HG02623 (cell line): ENCODE measurements at regions not wholly inside any gene's neighbourhood (a gene's known extent, or its start where the extent isn't known, plus 50 kb on each side); places are given as distances from the start of the nearest gene placed in this dataset.
"Not testable (repeated sequence)": the region's sequence is repeated elsewhere in the genome, so short reads cannot be mapped to it uniquely, and the experiment has no call there.

ENCODE experiments used
- ATAC-seq: cut with Tn5 transposase; IDR thresholded peaks from one replicate; pipeline ENCODE4 v1.9.1; 2021; ENCODE audit warnings: moderate library complexity; ENCODE audit not compliant: unreplicated experiment

- ATAC-seq = not testable (repeated sequence)
Observed at GRCh38 chr4:126201251-126202138, 886.7 kb downstream of the FAT4 start.

DNA sequence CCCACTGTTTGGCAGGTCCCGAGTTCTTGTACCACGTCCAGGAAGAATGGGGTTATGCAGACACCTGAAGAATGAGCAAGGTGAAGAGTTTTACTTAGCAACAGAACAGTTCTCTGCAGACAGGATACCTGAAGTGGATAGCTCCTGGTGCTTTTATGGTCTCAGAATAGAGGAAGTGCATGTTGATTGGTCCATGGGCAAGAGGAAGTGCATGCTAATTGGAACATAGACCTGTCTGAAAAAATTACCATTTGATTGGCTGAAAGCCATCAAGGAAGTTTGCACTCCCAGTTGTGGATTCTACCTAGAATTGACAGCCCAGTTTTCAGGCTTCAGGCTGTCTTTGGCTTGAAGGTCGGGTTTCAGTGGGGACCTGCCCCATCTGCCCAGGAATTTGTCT lies 887.5 kb downstream of the FAT4 start:
- no peak for ATAC-seq

GRCh38 chr4:126207910-126208309 lies 893.2 kb downstream of the FAT4 start:
- ATAC-seq = no peak

DNA sequence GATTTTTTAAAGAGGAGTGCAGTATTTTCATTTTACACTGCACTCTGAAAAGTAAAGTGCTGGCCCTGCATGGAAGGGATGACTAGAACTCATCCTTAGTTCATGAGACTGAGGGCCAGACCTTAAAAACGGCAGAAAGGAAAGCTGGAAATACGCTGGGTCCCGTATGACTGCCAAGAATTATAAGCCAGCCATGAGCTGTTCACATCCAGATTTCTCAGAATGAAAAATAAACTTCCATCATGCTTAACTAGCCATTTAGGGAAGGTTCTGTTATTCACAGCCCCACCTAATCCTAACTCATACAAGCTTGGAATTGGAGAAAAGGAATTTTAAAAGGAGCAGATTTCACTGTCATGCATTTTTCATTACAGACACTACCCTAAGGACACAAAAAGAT lies 894.4 kb downstream of the FAT4 start:
- no peak for ATAC-seq

GRCh38 chr4:126213996-126214395 lies 899.2 kb downstream of the FAT4 start:
- ATAC-seq = no peak

- ATAC-seq = no peak
Observed at GRCh38 chr4:126215759-126216158, 901.0 kb downstream of the FAT4 start.

- ATAC-seq = no peak
Observed at GRCh38 chr4:126216611-126217010, 901.9 kb downstream of the FAT4 start.

GRCh38 chr4:126221282-126221681 lies 906.5 kb downstream of the FAT4 start:
- no peak for ATAC-seq

DNA sequence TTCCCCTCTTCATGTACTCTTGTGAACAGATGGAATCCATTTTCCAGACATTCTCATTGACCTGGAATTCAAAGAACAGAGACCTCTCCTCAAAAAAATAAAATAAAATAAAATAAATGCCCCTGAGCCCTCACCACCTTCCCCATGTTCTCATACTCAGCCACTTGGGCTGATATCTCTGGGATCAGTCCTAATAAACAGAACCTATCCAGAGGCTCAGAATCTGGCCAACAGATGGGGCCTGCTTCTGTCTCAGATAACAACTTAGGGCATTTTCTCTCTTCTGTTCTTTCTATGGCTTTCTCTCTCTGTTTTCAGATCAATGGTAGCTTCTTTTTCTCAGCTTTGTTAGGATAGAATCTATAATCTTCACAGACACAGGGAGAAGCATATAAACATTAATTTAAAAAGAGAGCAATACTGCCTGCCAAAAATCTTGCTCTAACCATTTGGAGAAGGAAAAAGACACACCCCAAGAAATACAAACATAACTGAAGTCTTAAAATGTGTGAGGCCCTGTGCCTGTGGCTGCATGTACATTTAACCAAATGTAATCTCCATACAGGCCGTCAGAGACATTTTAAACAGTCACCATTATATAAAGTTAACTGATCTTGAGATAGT lies 907.1 kb downstream of the FAT4 start:
- ATAC-seq = no peak

DNA sequence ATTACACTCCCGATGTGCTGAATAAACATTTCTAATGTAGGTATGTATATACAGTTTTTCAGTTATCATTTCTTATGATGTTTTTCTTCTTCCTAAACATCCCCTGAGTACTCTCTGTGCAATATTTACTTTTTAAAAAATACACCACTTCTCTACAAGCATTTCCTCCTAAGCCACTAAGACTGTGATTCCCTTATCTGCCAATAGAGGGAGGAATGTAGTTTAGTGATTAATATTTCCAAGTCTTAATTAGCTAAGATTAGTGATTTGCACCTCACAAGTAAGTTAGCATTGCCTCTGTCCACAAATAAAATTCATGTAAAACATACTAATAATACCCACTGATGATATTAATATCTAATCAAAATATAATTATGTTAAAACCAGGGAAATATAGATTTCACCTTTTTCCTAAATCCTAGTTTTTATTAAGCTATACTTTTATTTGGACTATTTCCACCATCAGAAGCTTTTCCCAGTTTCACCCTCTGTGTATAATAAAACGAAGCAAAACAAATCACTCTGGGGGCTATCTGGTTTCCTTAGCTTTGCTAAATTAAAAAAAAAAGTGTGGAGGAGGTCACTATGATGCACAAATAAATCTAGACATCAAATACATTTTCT lies 909.1 kb downstream of the FAT4 start:
- ATAC-seq = peak; percentile 47

DNA sequence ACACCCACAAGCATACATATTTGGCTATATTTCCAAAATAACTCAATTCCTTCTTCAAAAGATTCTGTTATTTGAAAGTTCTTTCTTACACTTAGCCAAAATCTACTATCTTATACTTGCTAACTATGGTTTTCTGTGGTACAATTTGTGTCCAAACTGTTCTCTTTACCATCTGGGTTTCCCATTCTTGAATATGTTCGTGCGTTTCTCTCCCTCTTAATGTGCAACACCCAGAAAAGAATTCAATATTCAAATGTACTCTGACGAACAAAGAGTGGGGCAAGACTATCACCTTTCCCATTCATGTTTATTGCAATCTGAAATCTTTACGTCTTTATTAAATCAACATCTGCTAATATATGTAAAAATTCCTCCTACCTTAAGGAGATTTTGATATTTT lies 912.7 kb downstream of the FAT4 start:
- no peak for ATAC-seq

DNA sequence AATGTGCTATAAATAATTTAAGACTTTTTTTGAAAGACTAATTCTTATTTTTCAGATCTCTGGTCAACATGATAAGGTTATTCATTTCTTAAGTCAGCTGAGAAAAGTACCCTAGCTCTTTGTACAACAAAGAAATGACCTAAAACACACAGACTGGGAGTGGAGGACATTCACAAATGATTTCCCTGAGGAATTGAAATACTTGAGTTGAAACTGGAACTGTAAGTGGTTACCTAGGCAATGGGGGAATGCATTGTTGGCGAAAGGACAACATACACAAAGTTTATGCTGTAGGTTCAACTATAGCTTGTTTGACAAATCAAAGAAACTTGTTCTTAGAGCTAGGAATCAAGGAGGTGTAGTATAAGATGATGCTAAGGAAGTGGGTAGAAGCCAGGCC lies 915.5 kb downstream of the FAT4 start:
- ATAC-seq = no peak

DNA sequence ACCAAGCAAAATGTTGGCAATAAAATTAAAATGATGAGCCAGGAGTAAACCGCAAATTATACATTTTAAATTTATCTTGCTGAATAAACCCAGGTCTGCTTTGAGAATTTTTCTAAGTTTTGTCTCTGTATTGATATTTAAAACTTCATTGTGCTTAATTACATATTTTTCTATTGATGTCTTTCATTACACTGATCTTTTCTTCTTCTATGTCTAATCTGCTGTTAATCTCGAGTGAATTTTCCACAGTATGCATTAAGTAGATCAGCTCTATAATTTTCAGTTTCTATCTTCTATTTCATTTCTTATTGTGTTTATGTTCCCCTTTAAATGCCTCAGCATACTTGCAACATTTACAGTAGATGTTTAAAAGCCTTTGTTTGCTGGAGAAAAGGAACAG lies 918.7 kb downstream of the FAT4 start:
- no peak for ATAC-seq

GRCh38 chr4:126238013-126238412 lies 923.3 kb downstream of the FAT4 start:
- no peak for ATAC-seq

DNA sequence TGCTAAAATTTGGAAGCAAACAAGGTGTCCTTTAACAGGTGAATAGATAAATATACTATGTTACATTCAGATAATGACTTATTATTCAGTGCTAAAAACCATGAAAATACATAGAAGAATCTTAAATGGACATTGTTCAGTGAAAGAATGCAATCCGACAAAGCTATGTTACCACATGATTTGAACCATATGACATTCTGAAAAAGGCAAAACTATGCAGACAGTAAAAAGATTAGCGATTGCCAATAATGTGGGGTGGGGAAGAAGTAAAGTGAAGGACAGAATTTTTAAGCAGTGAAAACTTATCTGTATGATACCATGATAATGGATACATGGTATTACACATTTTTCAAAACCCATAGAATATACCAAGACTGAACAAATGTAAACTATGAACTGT lies 926.9 kb downstream of the FAT4 start:
- ATAC-seq = no peak

GRCh38 chr4:126242679-126243390 lies 928.1 kb downstream of the FAT4 start:
- no peak for ATAC-seq

- ATAC-seq = no peak
Observed at GRCh38 chr4:126247409-126247808, 932.7 kb downstream of the FAT4 start.

GRCh38 chr4:126250006-126250405 lies 935.3 kb downstream of the FAT4 start:
- ATAC-seq = no peak

- no peak for ATAC-seq
Observed at GRCh38 chr4:126251169-126251568, 936.4 kb downstream of the FAT4 start.

DNA sequence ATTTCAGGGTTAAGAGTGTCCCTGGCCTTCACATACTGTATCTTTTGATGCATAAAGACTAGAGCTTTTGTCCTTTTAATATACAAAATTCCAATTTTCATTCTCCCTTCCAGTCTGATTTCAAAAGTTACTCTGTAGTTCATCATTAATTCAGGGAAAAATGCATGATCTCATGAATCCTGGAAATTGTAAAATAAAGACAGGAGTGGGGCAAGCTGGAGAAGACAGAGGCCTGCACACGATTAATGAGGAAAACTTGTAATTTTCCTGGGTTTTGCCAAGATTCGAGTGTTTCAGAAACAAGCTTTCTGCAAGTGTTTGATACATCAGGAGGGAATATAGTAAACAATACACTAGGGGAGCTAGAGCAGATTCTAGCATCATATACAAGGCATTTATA lies 947.9 kb downstream of the FAT4 start:
- no peak for ATAC-seq

- ATAC-seq = no peak
Observed at GRCh38 chr4:126264839-126265238, 950.1 kb downstream of the FAT4 start.
